ENCODE measurements at regions not wholly inside any gene's neighbourhood (a gene's known extent, or its start where the extent isn't known, plus 50 kb on each side); places are given as distances from the start of the nearest gene placed in this dataset.

- TF ChIP-seq CTCF (IDR thresholded peaks at IDR 0.05; ENCODE audit: insufficient read depth, low read length): no peak
- DNase-seq (ENCODE audit: low read depth): no peak
Observed at GRCh38 chr6:81864124-81864523, 111.6 kb upstream of the TENT5A start.

GRCh38 chr6:81863123-81863522 lies 110.6 kb upstream of the TENT5A start:
- no peak for TF ChIP-seq CTCF (IDR thresholded peaks at IDR 0.05; ENCODE audit: insufficient read depth, low read length)
- DNase-seq (ENCODE audit: low read depth): no peak
- H3K4me3 ChIP-seq (ENCODE audit: low read depth, low read length): no peak overlapping the region

More at GRCh38 chr6:81864124-81864523, 111.6 kb upstream of the TENT5A start:
- H3K4me3 ChIP-seq (ENCODE audit: low read depth, low read length): no peak overlapping the region

- H3K4me3 ChIP-seq (ENCODE audit: low read depth, low read length): no peak overlapping the region
Observed at GRCh38 chr6:81861281-81861680, 108.8 kb upstream of the TENT5A start.

GRCh38 chr6:81859884-81860283 lies 107.4 kb upstream of the TENT5A start:
- peak; percentile 71 for DNase-seq (ENCODE audit: low read depth)
- H3K4me3 ChIP-seq (ENCODE audit: low read depth, low read length): no peak overlapping the region
- no peak for TF ChIP-seq CTCF (IDR thresholded peaks at IDR 0.05; ENCODE audit: insufficient read depth, low read length)

More at GRCh38 chr6:81861281-81861680, 108.8 kb upstream of the TENT5A start:
- no peak for DNase-seq (ENCODE audit: low read depth)
- TF ChIP-seq CTCF (IDR thresholded peaks at IDR 0.05; ENCODE audit: insufficient read depth, low read length): no peak

- H3K4me3 ChIP-seq (ENCODE audit: low read depth, low read length): no peak overlapping the region
- DNase-seq (ENCODE audit: low read depth): peak; percentile 32
- TF ChIP-seq CTCF (IDR thresholded peaks at IDR 0.05; ENCODE audit: insufficient read depth, low read length): no peak
Observed at GRCh38 chr6:81857812-81858211, 105.3 kb upstream of the TENT5A start.

- no peak for DNase-seq (ENCODE audit: low read depth)
- no peak for TF ChIP-seq CTCF (IDR thresholded peaks at IDR 0.05; ENCODE audit: insufficient read depth, low read length)
- H3K4me3 ChIP-seq (ENCODE audit: low read depth, low read length): no peak overlapping the region
Observed at GRCh38 chr6:81856872-81857271, 104.4 kb upstream of the TENT5A start.

GRCh38 chr6:81854474-81854873 lies 102.0 kb upstream of the TENT5A start:
- H3K4me3 ChIP-seq (ENCODE audit: low read depth, low read length): no peak overlapping the region
- DNase-seq (ENCODE audit: low read depth): no peak
- TF ChIP-seq CTCF (IDR thresholded peaks at IDR 0.05; ENCODE audit: insufficient read depth, low read length): no peak
